Lower lobe of right lung (tissue), 2 donors: ENCODE measurements at regions not wholly inside any gene's neighbourhood (a gene's known extent, or its start where the extent isn't known, plus 50 kb on each side); places are given as distances from the start of the nearest gene placed in this dataset.

Experiments
- ATAC-seq, 2 donors: fragments of 200-7000 bp; cut with Tn5 transposase; one replicate each; pipeline ENCODE4 v1.9.1; 2020 to 2022; ENCODE audit warnings: mild to moderate bottlenecking in 2 of 2, moderate library complexity in 2 of 2
- DNase-seq: peaks from one replicate; pipeline ENCODE4 v3.0.0-alpha.2; 2020
- H3K27ac ChIP-seq: fragments of 200-600 bp; one replicate; pipeline ENCODE4 v1.8.0; 2022
- H3K27me3 ChIP-seq: fragments of 200-600 bp; one replicate; pipeline ENCODE4 v1.8.0; 2022; ENCODE audit warnings: low read depth
- H3K36me3 ChIP-seq: fragments of 200-600 bp; one replicate; pipeline ENCODE4 v1.8.0; 2022; ENCODE audit warnings: mild to moderate bottlenecking
- H3K4me1 ChIP-seq: fragments of 200-600 bp; one replicate; pipeline ENCODE4 v1.8.0; 2022
- H3K4me3 ChIP-seq: fragments of 200-600 bp; one replicate; pipeline ENCODE4 v1.8.0; 2022; ENCODE audit warnings: mild to moderate bottlenecking
- H3K9me3 ChIP-seq: fragments of 200-600 bp; one replicate; pipeline ENCODE4 v1.8.0; 2022
- CTCF ChIP-seq: fragments of 200-600 bp; IDR thresholded peaks from one replicate; pipeline ENCODE4 v1.8.0; 2022; ENCODE audit warnings: antibody characterized with exemption, mild to moderate bottlenecking
- intact Hi-C: fragments of 100-400 bp; cut with DNase I; formaldehyde crosslinking; loops from one replicate; pipeline ENCODE4 v1.11.0; 2022
- donor health status: DM: no; HTN: yes; CAD: no; lungs with severe emphysema.

GRCh38 chr13:47598340-47598911, 402.6 kb downstream of the SUCLA2 start:
- TF ChIP-seq CTCF: peak; percentile 20
- Histone ChIP-seq H3K4me3 (no peak overlapping the region), H3K27ac (no peak overlapping the region), H3K36me3 (no peaks in the 10 kb centered on the region), H3K4me1 (no peaks in the 10 kb centered on the region), H3K27me3 (no peaks in the 10 kb centered on the region), H3K9me3 (no peaks in the 10 kb centered on the region)
- DNase-seq (no peak), ATAC-seq (no peak)
- intact Hi-C loops: no loop called here

GRCh38 chr13:47594833-47595232, 406.2 kb downstream of the SUCLA2 start:
- H3K27me3 ChIP-seq: no peaks in the 10 kb centered on the region
- H3K27ac ChIP-seq: no peak overlapping the region
- intact Hi-C loops: no loop called here
- no peaks in the 10 kb centered on the region for H3K4me1 ChIP-seq
- no peak for TF ChIP-seq CTCF
- ATAC-seq: no peak
- no peak overlapping the region for H3K4me3 ChIP-seq
- H3K9me3 ChIP-seq: no peaks in the 10 kb centered on the region
- no peak for DNase-seq
- no peaks in the 10 kb centered on the region for H3K36me3 ChIP-seq

- Histone ChIP-seq H3K4me1 (no peaks in the 10 kb centered on the region), H3K27ac (no peak overlapping the region), H3K36me3 (no peaks in the 10 kb centered on the region), H3K27me3 (no peaks in the 10 kb centered on the region), H3K9me3 (no peaks in the 10 kb centered on the region), H3K4me3 (no peak overlapping the region)
- no peak for DNase-seq
- peak in 1 of 2 donors; percentile 46 for ATAC-seq
- no peak for TF ChIP-seq CTCF
- intact Hi-C loops: no loop called here
Measured at GRCh38 chr13:47592256-47592655, 408.8 kb downstream of the SUCLA2 start.

GRCh38 chr13:47588676-47589075, 412.4 kb downstream of the SUCLA2 start:
- Histone ChIP-seq H3K9me3 (no peaks in the 10 kb centered on the region), H3K27me3 (no peaks in the 10 kb centered on the region), H3K4me1 (no peaks in the 10 kb centered on the region), H3K4me3 (no peak overlapping the region), H3K27ac (no peak overlapping the region), H3K36me3 (no peaks in the 10 kb centered on the region)
- intact Hi-C loops: no loop called here
- no peak for TF ChIP-seq CTCF
- no peak for ATAC-seq
- no peak for DNase-seq

- ATAC-seq: no peak
- intact Hi-C loops: no loop called here
- TF ChIP-seq CTCF: no peak
- DNase-seq: no peak
- Histone ChIP-seq H3K4me3 (no peak overlapping the region), H3K36me3 (no peaks in the 10 kb centered on the region), H3K9me3 (peaks cover 46% of the 10 kb centered on the region), H3K4me1 (no peaks in the 10 kb centered on the region), H3K27ac (no peak overlapping the region), H3K27me3 (no peaks in the 10 kb centered on the region)
Measured at GRCh38 chr13:47572375-47572774, 428.7 kb downstream of the SUCLA2 start.

- Histone ChIP-seq H3K9me3 (peaks cover 1% of the 10 kb centered on the region), H3K36me3 (no peaks in the 10 kb centered on the region), H3K4me3 (no peak overlapping the region), H3K27ac (no peak overlapping the region), H3K4me1 (no peaks in the 10 kb centered on the region), H3K27me3 (no peaks in the 10 kb centered on the region)
- no peak for TF ChIP-seq CTCF
- no peak for DNase-seq
- no peak for ATAC-seq
- intact Hi-C loops: no loop called here
Measured at GRCh38 chr13:47564041-47564440, 437.0 kb downstream of the SUCLA2 start.
